ENCODE measurements at regions not wholly inside any gene's neighbourhood (a gene's known extent, or its start where the extent isn't known, plus 50 kb on each side); places are given as distances from the start of the nearest gene placed in this dataset.

DNA sequence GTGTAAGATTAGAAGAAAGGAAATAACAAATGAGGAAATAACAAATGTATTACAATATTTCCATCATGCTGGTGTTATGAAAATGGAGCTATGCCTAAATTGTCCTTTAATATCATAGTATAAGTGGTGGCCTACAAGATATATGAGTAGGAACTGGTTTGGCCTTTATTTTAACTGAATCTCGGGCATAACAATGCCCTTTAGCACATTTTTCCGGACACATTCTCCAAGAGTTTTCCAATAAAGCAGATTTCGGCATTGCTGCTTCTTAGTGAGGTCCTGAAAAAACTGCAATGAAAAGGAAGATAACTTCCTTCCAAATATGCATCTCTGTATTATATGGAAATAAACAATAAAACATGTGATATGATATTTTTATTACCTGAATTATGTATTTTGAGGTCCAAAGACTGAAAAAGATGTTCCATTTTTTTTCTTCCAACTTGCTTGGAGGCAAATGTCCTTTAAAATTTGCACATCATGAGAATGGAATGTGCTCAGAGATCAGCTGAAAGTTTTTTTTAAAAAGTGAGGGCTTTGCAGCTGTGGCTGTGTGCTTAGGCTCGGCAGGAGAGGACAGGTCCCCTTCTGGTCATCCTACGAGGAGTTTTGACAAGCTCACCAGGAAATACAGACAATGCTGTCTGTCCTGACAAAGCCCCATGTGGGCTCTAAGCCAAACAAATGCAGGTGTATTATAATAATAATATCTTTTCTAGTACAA, 132.3 kb upstream of the RND3 start:
- no peak for DNase-seq (ENCODE audit: low spot score)

DNA sequence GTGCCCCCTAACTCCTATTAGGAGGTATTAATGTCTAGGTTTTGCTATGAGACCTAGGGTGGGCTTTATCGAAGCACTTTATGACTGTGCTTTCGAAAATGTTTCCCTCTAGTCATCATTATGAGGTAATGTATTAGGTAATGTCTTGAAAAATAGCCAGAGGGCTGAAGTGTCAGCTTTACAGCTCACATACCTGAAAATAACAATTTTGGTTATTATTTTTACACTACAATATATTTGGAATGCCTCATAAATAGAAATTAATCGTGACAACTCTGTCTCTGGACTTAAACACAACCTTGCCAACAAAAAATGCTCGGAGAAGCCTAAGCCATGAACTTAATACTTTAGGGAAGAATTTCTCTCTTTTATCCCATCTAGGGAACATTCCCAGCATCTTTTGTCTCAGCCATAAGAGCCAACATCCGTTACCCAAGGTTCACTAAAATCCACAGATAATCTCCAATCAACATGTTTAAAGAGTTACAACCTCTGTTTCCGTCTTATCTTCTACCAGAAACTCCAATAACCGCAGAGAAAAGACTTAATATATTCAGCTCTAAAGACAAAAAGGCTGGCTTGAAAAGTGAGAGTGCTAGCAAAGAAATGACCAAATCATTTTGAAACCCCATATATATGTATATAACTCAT, 130.9 kb upstream of the RND3 start:
- DNase-seq (ENCODE audit: low spot score): no peak

DNA sequence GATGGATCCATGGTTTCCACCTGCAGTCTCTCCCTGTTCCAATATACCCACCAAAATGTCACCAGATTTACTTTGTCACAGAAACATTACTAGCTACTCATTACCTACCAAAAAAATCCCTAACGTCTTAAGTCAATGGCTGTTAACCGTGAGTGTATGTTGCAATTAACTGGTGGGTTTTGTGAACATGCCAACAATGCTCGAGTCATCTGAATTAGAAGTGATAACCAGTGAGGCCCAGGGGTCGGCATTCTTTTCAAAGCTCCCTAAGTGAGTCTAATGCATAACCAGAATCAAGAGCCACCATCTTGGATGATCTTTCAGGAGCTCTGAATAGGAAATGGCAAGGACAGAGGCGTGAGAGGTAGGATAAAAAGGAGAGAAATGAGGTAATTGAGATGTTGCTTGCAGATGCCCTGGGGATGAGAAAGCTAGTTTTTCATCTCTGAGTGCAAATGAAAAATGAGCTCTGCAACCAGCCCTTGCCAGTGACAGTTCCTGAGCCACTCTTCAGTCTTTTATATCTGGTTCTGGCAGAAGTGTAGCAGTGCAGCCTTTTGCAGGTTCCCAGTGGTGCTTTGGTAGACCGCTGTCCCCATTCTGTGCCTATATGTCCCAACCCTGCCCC, 130.0 kb upstream of the RND3 start:
- no peak for DNase-seq (ENCODE audit: low spot score)

DNA sequence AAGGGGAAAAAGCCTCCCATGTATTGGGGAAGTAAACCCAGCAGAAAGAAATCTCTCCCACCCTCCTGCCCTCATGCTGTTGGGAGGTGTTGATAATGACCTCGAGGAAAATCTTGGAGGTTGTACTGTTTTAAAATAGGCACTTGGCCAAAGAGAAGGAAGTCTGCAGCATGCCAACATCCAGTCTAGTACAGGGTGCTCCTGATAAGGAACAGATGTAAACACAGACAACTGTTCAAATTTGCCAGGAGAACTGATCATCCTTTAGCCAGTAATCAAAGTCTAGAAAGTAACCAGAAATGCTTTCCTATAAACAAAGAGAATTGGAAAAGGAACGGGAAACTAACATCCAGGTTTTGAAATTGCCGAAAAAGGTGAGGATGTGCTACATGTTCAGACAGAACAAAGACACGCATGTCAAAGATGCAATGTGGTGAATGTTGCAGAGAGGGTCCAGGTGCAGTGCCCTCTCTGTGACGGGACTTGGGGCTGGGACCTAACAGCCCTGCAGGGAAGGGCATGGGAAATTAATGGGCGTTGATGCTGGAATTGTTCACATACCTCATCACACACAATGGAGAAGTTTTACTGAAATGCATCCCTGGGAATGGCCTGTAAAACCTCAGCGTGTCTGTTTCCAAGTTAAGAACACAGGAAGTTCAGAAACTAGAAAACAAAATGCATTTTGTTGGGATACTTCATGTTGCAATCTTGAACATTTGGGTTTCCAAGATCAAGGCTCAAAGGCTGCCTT, 125.7 kb upstream of the RND3 start:
- DNase-seq (ENCODE audit: low spot score): no peak

DNA sequence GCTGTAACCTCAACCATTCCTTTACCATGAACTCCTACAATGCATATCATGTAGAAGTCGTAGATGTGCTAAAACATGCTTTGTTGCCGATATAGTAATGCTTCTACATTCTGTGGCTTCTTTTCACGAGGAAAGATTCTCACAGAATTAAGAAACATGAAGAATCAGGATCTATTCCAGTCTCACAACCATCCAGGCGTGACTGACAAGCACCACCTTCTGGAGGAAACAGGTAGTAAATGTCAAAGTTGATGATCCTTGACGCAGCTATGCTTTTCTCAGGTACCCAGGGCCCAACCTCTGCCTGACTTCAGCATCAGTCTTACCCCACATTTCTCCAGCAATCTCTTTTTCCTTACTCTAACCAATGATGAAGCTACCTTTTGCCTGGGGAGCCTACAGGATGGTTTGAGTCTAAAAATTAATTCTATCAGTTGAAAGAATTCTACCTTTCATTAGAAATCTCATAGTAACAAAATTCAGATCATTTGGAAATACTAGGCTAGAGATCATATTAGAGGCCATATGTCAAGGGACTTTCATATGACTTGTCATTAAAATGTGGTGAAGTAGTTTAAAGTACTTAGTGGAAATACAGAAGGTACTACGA, 123.3 kb upstream of the RND3 start:
- DNase-seq (ENCODE audit: low spot score): peak; percentile 53

DNA sequence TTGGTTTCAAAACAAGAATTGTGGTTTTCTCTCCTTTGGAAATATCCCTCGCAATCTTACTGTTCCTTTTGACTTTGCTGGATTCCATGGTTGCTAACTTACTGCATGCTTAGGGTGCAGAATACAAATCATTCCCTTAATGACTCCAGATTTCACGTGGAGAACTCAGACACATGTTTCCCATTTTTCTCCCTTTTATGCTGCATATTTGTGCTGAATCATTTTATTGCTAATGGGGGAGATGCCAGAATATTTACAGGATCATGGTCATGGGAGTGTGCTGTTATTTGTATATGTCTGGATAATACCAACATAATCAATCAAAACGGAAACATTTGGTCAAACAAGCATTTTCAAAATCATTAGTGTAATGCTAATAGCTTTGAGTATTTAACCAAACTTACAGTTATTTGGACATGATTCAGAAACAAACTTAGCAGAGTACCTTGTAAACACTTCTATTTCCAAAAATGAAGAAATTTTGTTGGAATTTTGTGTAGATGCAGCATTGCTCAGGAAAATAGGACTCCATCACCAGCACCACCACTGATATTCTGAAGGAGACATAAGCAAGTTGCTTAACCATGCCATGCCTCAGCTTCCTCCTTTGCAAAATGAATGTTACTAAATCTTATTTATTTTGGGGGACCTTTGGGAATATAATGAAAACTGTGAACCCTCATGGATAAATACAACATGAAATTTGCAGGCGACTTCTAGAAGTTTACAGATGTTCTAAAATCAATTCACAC, 122.5 kb upstream of the RND3 start:
- DNase-seq (ENCODE audit: low spot score): no peak

DNA sequence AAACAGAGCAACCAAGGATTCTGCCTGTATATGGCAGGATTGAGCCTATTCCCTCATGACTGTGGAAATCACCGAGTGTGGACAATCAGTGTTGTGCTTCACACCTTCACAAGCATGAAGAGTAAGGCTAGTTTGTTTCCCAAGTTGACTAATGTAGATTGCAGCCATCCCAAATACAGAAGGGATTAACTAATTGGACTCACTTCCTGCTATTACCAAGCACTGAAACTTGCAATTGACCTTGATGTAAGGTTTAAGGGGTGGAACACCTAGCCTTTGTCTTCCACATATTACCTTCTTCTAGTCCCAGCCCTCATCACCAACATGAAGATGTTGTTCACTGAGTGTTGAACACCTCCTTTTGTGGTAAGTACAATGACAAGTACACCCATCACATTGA, 120.9 kb upstream of the RND3 start:
- no peak for DNase-seq (ENCODE audit: low spot score)

DNA sequence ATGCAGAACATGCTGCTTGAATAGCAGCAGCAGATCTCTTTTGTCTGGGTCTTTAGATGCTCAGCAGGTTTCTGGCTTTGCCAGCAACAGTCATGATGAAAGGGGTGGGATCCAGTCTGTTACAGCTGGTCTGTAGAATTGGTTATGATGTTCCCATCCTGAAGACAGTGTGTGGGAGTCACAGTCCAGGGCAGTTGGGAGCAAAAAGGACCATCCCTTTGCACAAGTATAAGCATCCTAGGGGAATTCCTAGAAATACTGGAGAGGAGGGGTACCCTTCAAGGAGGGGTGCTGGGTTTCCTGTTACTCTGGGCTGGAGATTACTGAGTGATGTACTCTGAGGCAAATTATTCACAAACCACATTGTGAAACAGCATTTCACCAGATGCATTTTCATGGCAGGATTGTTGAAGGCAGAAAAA, 119.9 kb upstream of the RND3 start:
- DNase-seq (ENCODE audit: low spot score): no peak

DNA sequence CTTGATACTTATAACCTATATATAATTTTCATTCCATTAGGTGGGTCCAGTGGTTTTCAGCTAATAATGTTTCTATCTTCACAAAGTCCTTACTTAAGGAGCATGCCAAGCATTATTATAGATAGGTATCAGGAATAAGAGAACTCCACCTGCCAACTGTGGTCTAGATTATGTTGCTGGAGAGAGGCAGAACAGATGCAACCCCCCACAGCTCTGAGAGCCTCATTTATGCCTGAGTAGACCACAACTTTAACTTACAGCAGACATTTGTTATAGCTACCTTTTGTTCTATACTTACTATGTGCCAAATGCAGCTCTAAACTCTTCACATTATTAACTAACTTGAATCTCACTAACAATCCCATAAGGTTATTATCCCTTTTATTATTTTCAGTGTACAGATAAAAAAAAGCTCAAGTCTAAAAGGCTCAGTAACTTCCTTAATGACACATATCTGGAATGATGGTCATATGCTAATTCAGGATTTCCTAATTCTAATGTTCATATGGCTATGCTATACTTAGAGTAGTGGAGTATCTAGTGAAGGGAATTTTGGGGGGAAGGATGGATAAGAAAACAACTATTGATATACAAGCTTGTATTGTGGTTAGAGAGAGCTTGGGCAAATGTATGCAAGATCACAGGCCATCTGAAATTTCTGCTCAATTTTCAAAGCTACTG, 119.1 kb upstream of the RND3 start:
- DNase-seq (ENCODE audit: low spot score): no peak

DNA sequence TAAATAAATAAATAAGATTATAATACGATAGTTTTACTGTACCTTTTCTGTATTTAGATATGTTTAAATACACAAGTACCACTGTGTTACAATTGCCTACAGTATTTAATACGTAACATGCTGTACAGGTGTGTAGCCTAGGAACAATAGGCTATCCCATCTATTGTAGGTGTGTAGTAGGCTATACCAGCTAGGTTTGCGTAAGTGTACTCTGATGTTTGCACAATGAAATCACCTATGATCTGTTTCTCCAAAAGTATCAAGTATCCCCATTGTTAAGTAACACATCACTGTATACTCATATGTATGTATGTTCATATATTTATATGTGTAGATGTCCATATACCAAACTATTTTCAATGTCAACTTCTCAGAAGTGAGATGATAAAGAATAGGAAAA, 118.2 kb upstream of the RND3 start:
- DNase-seq (ENCODE audit: low spot score): no peak

DNA sequence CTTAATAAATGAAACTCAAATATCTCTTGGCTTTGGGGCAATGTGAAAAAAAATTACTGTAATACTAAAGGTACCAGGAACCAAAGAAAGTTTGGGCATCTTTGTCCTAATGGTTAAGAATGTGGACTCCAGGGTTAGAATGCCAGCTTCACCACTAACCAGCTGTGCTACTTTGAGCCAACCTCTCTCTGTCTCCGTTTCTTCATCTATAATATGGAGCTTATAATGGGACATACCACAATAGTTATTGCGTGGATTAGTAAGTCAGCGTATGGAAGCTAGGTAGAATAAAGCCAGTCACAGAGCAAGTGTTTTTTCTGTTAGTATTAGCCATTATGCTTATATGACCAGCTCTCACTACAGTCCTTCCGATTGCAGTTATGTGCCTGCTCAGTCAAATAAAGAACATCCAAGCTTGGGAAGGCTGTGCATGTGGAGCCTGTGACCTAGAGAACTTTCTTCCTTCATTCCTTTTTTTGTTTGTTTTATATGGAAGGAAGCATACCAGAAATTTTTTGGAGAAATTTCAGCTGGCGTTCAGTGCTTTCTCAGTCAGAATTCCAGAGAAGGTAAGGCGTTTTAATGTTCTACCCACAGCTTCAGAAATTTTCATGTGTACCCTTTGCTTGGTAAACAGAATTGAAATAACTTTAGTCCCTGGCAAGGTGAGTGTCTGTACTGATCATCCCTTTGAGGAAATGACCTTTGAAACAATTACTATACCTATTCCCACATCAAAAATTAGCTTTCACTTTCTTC, 114.0 kb upstream of the RND3 start:
- DNase-seq (ENCODE audit: low spot score): no peak

DNA sequence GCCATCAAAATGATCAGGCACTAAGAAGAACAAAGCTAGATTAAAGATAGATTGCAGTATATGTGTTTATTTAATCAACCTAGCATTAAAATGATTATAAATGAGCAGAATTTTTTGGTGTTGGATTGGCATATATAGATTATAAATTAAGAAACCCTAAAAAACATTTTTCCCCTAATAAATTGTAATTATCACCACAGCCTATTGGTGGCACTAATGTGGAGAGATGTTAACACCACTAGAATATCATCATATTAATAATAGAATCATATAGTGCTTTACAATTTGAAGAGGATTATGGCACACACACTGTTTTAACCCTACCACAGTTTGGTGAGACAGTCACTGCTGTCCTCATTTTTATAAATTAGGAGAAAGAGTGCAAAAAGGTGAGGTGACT, 112.4 kb upstream of the RND3 start:
- no peak for DNase-seq (ENCODE audit: low spot score)

DNA sequence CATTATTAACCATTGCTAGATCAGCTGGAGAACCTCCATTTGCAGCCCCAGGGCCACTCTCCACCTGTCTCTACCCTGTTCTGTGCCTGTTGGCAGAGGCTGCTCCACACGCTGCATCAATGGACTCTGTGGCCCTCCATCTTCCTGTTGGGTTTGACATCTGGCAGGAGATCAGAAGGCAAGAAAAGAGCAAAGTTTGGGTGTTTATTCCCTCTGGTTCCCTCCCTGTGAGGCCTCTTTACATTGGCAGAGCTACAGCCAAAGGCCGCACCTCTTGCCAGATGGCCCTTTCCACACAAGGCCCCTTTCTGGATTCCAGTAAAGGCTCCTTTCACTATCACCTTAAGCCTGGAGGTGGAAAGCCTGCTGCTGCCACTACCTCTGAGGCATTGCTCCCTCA, 110.9 kb upstream of the RND3 start:
- DNase-seq (ENCODE audit: low spot score): no peak

DNA sequence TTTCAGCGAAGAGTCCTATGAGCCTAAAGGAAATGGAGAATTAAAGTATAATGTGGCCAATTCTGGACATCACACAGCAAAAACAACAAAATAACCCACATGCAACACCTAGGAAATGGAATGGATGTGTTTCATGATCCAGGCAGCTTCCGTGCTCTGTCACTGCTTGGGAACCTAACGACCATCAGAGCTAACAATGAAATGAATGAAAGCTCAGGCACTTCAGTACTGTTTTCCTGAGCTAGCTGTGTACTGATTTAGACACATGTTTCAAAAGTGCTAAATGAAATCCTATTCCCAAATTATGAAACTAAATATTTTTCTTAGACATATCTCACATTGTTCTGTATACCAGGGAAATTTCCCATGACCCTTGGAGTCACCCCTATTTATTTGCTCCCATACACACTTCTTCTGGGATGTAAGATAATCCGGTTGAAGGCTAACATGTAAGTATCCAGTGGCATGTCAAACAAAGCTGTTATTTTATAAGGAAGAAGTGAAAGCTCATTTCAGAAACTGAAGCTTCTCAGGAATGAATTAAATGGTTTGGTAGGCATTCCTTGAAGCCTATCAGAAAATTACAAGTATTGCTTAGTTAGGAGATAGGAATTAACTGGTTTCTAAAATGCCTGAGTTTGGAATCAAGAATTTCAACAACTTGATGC, 108.5 kb upstream of the RND3 start:
- no peak for DNase-seq (ENCODE audit: low spot score)

DNA sequence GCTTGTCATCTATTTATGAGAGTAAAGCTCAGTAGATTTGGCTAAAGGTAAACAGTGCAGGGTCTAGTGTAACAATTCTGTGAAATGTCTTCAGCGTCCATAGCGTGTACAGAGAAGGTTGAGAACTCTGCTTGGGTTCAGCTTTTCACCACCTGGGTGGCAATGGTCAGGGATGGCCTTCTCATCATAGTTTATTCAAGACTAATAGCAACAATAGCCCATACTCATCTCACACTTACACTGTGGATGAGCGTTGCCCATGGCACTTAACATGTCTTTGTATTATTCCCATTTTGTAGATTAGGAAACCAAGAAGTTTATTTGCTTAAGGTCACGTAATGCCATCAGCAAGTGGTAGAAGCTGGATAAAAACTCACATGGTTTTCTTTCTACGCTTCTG, 106.8 kb upstream of the RND3 start:
- DNase-seq (ENCODE audit: low spot score): no peak

DNA sequence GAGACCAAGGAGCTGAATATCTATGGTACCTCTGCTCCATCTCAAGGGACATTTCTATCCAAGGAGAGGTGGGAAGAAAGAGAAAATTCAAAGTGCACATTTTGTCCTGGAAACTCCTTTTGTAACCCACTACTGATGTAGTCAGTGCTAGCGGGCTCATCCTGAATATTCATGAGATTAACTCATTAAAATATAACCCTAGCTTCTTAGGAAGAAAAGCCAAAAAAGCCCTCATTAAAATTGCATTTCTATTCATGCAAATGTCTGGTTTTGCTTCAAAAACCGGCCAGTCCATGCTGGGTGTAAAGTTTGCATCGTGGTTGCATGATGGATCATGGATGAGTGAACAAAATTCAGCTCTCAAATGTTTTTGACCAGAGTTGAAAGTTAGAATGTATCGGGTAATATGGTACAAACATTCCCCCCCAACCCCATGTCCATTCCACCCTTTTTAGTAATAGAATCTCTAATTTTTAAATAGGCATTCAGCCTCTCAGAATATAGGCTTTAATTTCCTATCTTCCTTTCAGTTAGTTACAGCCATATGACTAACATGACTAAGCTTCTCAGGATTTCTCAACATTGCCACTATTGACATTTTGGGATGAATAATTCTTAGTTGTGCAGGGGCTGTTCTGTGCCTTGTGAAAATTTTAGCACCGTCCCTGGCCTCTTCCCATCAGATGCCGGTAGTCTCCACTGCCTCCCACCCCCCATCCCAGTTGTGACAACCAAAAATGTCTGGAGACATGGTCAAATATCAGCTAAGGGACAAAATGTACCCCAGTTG, 104.2 kb upstream of the RND3 start:
- DNase-seq (ENCODE audit: low spot score): no peak

DNA sequence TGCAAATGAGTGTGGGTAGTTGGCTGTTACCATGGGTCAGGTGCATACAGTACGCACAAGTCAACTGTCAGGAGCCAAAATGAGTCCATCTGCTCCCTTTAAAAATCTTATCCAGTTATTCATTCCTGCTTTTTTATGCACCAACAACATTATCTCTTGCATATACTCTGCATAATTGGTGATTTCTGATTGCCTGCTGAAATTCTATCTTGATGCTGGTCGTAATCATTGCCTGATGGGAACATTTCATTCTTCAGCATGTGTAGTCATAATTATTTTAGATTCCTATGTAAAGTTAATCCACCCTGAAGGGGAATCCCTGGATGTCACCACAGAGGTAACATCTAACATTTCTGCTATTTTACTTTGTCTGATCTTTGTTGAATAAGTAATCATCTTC, 102.2 kb upstream of the RND3 start:
- no peak for DNase-seq (ENCODE audit: low spot score)

DNA sequence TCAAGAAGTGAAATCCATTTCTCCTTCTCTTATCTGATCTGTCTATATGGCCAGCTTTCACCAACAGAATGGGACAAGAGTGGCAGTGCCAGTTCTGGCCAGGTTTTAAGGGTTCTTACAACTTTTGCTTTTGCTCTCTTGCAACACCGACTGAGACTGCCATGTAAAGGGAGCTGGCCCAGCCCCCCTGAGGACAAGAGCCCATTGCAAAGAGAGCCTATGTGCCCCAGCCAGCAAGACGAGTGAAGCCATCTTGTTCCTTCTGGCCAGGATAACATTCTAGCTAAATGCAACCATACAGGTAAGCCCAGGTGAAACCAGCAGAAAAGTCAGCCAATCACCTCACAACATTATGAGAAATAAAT, 101.0 kb upstream of the RND3 start:
- no peak for DNase-seq (ENCODE audit: low spot score)

Measured in kidney capillary endothelial cell (primary cell).